ENCODE measurements at regions not wholly inside any gene's neighbourhood (a gene's known extent, or its start where the extent isn't known, plus 50 kb on each side); places are given as distances from the start of the nearest gene placed in this dataset.

GRCh38 chr4:186932631-186933187 lies 209.1 kb upstream of the FAT1 start:
- Histone ChIP-seq H3K4me1 (ENCODE audit: insufficient read depth, insufficient read length) (no peaks in the 10 kb centered on the region), H3K4me3 (ENCODE audit: insufficient read length, low read depth) (no peak overlapping the region), H3K36me3 (ENCODE audit: insufficient read depth, insufficient read length, low read length) (no peaks in the 10 kb centered on the region), H3K9me3 (ENCODE audit: insufficient read depth, low read length) (no peaks in the 10 kb centered on the region), H3K27me3 (ENCODE audit: insufficient read depth, insufficient read length) (no peaks in the 10 kb centered on the region), H3K9ac (ENCODE audit: insufficient read length, low read depth) (no peak overlapping the region)
- TF ChIP-seq SUZ12 (IDR thresholded peaks at IDR 0.05; ENCODE audit: extremely low read depth, insufficient read depth, insufficient read length) (no peak), YY1 (IDR thresholded peaks at IDR 0.05; ENCODE audit: insufficient read depth, insufficient read length) (no peak), ZNF274 (IDR thresholded peaks at IDR 0.05; ENCODE audit: low read depth, low read length) (no peak)
- no peak for DNase-seq (ENCODE audit: low read depth, low spot score)

- H3K36me3 ChIP-seq (ENCODE audit: insufficient read depth, insufficient read length, low read length) = no peaks in the 10 kb centered on the region
- DNase-seq (ENCODE audit: low read depth, low spot score) = no peak
- H3K27me3 ChIP-seq (ENCODE audit: insufficient read depth, insufficient read length) = no peaks in the 10 kb centered on the region
- H3K9ac ChIP-seq (ENCODE audit: insufficient read length, low read depth) = no peak overlapping the region
- TF ChIP-seq ZNF274 (IDR thresholded peaks at IDR 0.05; ENCODE audit: low read depth, low read length) (no peak), YY1 (IDR thresholded peaks at IDR 0.05; ENCODE audit: insufficient read depth, insufficient read length) (no peak), SUZ12 (IDR thresholded peaks at IDR 0.05; ENCODE audit: extremely low read depth, insufficient read depth, insufficient read length) (no peak)
- no peaks in the 10 kb centered on the region for H3K9me3 ChIP-seq (ENCODE audit: insufficient read depth, low read length)
- H3K4me1 ChIP-seq (ENCODE audit: insufficient read depth, insufficient read length) = no peaks in the 10 kb centered on the region
- no peak overlapping the region for H3K4me3 ChIP-seq (ENCODE audit: insufficient read length, low read depth)
These were observed 210.6 kb upstream of the FAT1 start for GRCh38 chr4:186934244-186934643.

- Histone ChIP-seq H3K36me3 (ENCODE audit: insufficient read depth, insufficient read length, low read length) (no peaks in the 10 kb centered on the region), H3K9ac (ENCODE audit: insufficient read length, low read depth) (no peak overlapping the region), H3K9me3 (ENCODE audit: insufficient read depth, low read length) (no peaks in the 10 kb centered on the region), H3K4me3 (ENCODE audit: insufficient read length, low read depth) (no peak overlapping the region), H3K4me1 (ENCODE audit: insufficient read depth, insufficient read length) (no peaks in the 10 kb centered on the region), H3K27me3 (ENCODE audit: insufficient read depth, insufficient read length) (no peaks in the 10 kb centered on the region)
- TF ChIP-seq SUZ12 (IDR thresholded peaks at IDR 0.05; ENCODE audit: extremely low read depth, insufficient read depth, insufficient read length) = no peak
- TF ChIP-seq ZNF274 (IDR thresholded peaks at IDR 0.05; ENCODE audit: low read depth, low read length) = no peak
- TF ChIP-seq YY1 (IDR thresholded peaks at IDR 0.05; ENCODE audit: insufficient read depth, insufficient read length) = no peak
- DNase-seq (ENCODE audit: low read depth, low spot score) = no peak
These were observed 211.3 kb upstream of the FAT1 start for GRCh38 chr4:186934841-186935443.

- H3K27me3 ChIP-seq (ENCODE audit: insufficient read depth, insufficient read length) = no peaks in the 10 kb centered on the region
- no peak for DNase-seq (ENCODE audit: low read depth, low spot score)
- H3K9me3 ChIP-seq (ENCODE audit: insufficient read depth, low read length) = no peaks in the 10 kb centered on the region
- H3K4me3 ChIP-seq (ENCODE audit: insufficient read length, low read depth) = no peak overlapping the region
- H3K4me1 ChIP-seq (ENCODE audit: insufficient read depth, insufficient read length) = no peaks in the 10 kb centered on the region
- H3K36me3 ChIP-seq (ENCODE audit: insufficient read depth, insufficient read length, low read length) = no peaks in the 10 kb centered on the region
- TF ChIP-seq ZNF274 (IDR thresholded peaks at IDR 0.05; ENCODE audit: low read depth, low read length) = no peak
- no peak for TF ChIP-seq SUZ12 (IDR thresholded peaks at IDR 0.05; ENCODE audit: extremely low read depth, insufficient read depth, insufficient read length)
- TF ChIP-seq YY1 (IDR thresholded peaks at IDR 0.05; ENCODE audit: insufficient read depth, insufficient read length) = no peak
- no peak overlapping the region for H3K9ac ChIP-seq (ENCODE audit: insufficient read length, low read depth)
These were observed 212.2 kb upstream of the FAT1 start for GRCh38 chr4:186935901-186936300.

GRCh38 chr4:186936496-186937375 lies 213.1 kb upstream of the FAT1 start:
- DNase-seq (ENCODE audit: low read depth, low spot score) = no peak
- Histone ChIP-seq H3K36me3 (ENCODE audit: insufficient read depth, insufficient read length, low read length) (no peaks in the 10 kb centered on the region), H3K4me1 (ENCODE audit: insufficient read depth, insufficient read length) (no peaks in the 10 kb centered on the region), H3K4me3 (ENCODE audit: insufficient read length, low read depth) (no peak overlapping the region), H3K27me3 (ENCODE audit: insufficient read depth, insufficient read length) (no peaks in the 10 kb centered on the region), H3K9ac (ENCODE audit: insufficient read length, low read depth) (no peak overlapping the region), H3K9me3 (ENCODE audit: insufficient read depth, low read length) (no peaks in the 10 kb centered on the region)
- TF ChIP-seq SUZ12 (IDR thresholded peaks at IDR 0.05; ENCODE audit: extremely low read depth, insufficient read depth, insufficient read length) (no peak), ZNF274 (IDR thresholded peaks at IDR 0.05; ENCODE audit: low read depth, low read length) (no peak), YY1 (IDR thresholded peaks at IDR 0.05; ENCODE audit: insufficient read depth, insufficient read length) (no peak)

GRCh38 chr4:186939226-186939625 lies 215.6 kb upstream of the FAT1 start:
- H3K4me1 ChIP-seq (ENCODE audit: insufficient read depth, insufficient read length) = no peaks in the 10 kb centered on the region
- no peak for DNase-seq (ENCODE audit: low read depth, low spot score)

GRCh38 chr4:186939766-186940165 lies 216.1 kb upstream of the FAT1 start:
- no peaks in the 10 kb centered on the region for H3K36me3 ChIP-seq (ENCODE audit: insufficient read depth, insufficient read length, low read length)
- H3K9ac ChIP-seq (ENCODE audit: insufficient read length, low read depth) = no peak overlapping the region
- no peaks in the 10 kb centered on the region for H3K9me3 ChIP-seq (ENCODE audit: insufficient read depth, low read length)
- no peaks in the 10 kb centered on the region for H3K27me3 ChIP-seq (ENCODE audit: insufficient read depth, insufficient read length)
- no peak overlapping the region for H3K4me3 ChIP-seq (ENCODE audit: insufficient read length, low read depth)
- no peaks in the 10 kb centered on the region for H3K4me1 ChIP-seq (ENCODE audit: insufficient read depth, insufficient read length)
- TF ChIP-seq ZNF274 (IDR thresholded peaks at IDR 0.05; ENCODE audit: low read depth, low read length) (no peak), YY1 (IDR thresholded peaks at IDR 0.05; ENCODE audit: insufficient read depth, insufficient read length) (no peak), SUZ12 (IDR thresholded peaks at IDR 0.05; ENCODE audit: extremely low read depth, insufficient read depth, insufficient read length) (no peak)
- DNase-seq (ENCODE audit: low read depth, low spot score) = no peak

More at GRCh38 chr4:186939226-186939625, 215.6 kb upstream of the FAT1 start:
- H3K9me3 ChIP-seq (ENCODE audit: insufficient read depth, low read length) = no peaks in the 10 kb centered on the region
- H3K27me3 ChIP-seq (ENCODE audit: insufficient read depth, insufficient read length) = no peaks in the 10 kb centered on the region
- no peak overlapping the region for H3K4me3 ChIP-seq (ENCODE audit: insufficient read length, low read depth)
- no peak overlapping the region for H3K9ac ChIP-seq (ENCODE audit: insufficient read length, low read depth)
- TF ChIP-seq SUZ12 (IDR thresholded peaks at IDR 0.05; ENCODE audit: extremely low read depth, insufficient read depth, insufficient read length) (no peak), ZNF274 (IDR thresholded peaks at IDR 0.05; ENCODE audit: low read depth, low read length) (no peak), YY1 (IDR thresholded peaks at IDR 0.05; ENCODE audit: insufficient read depth, insufficient read length) (no peak)
- no peaks in the 10 kb centered on the region for H3K36me3 ChIP-seq (ENCODE audit: insufficient read depth, insufficient read length, low read length)

All from NT2/D1 (cell line).